H1 (cell line): ENCODE measurements at regions not wholly inside any gene's neighbourhood (a gene's known extent, or its start where the extent isn't known, plus 50 kb on each side); places are given as distances from the start of the nearest gene placed in this dataset.

ENCODE experiments used
- CHD2 ChIP-seq: IDR thresholded peaks from 2 replicates; pipeline ENCODE4 v1.6.1; 2012; ENCODE audit warnings: low read length, improper control_type of control experiment
- CREB1 ChIP-seq: IDR thresholded peaks from 2 replicates; pipeline ENCODE4 v1.6.1; 2012; ENCODE audit warnings: inconsistent platforms
- CTCF ChIP-seq, 3 experiments: IDR thresholded peaks; 1 replicate in 2 of 3; 2 replicates in 1 of 3; pipeline versions ENCODE4 v1.5.1 to v1.6.1; 2011; ENCODE audit warnings: low read length in 3 of 3, mild to moderate bottlenecking in 3 of 3, inconsistent platforms in 2 of 3, low read depth in 1 of 3, moderate library complexity in 1 of 3; ENCODE audit not compliant: insufficient read depth in 1 of 3; ENCODE audit errors: control extremely low read depth in 1 of 3
- SRF ChIP-seq: IDR thresholded peaks from 2 replicates; pipeline ENCODE4 v1.6.1; 2011; ENCODE audit warnings: mild to moderate bottlenecking, low read depth, low read length, moderate library complexity
- USF2 ChIP-seq: IDR thresholded peaks from 2 replicates; pipeline ENCODE4 v1.6.1; 2011; ENCODE audit warnings: low read length, improper control_type of control experiment

GRCh38 chr2:53460937-53461336 lies 306.7 kb upstream of the CHAC2 start:
- TF ChIP-seq CTCF (IDR thresholded peaks at IDR 0.05; ENCODE audit: control extremely low read depth in 1 of 3, insufficient read depth in 1 of 3, low read depth in 1 of 3, low read length in 3 of 3): no peak
- no peak for TF ChIP-seq CREB1
- TF ChIP-seq SRF: no peak
- TF ChIP-seq USF2: no peak
- TF ChIP-seq CHD2: no peak
